Activated CD8-positive, alpha-beta T cell treated with anti-CD3 and anti-CD28 coated beads, Interleukin-2, amount 10 ng/mL, durations not matched to agents 7 days and 5 days (primary cell): ENCODE measurements at regions not wholly inside any gene's neighbourhood (a gene's known extent, or its start where the extent isn't known, plus 50 kb on each side); places are given as distances from the start of the nearest gene placed in this dataset.

Source experiments
- ATAC-seq: fragments of 150-1000 bp; cut with Tn5 transposase; one replicate; pipeline ENCODE4 v1.10.0; 2021; ENCODE audit warnings: moderate library complexity
- CTCF ChIA-PET: fragments of 350-600 bp; sonication (Branson Sonifier 250); formaldehyde crosslinking; loops from one replicate; lab custom pipeline; 2021; ENCODE audit warnings: antibody characterized with exemption; lab: Charles Lee
- POLR2A ChIA-PET: fragments of 350-600 bp; sonication (Branson Sonifier 250); formaldehyde crosslinking; loops from one replicate; lab custom pipeline; 2021; ENCODE audit warnings: antibody characterized with exemption; lab: Charles Lee
- DNase-seq: peaks from one replicate; pipeline ENCODE4 v3.0.0-alpha.2; 2020
- H3K27ac Mint-ChIP-seq: one replicate; pipeline ENCODE4 v1.8.0; 2021; ENCODE audit warnings: mild to moderate bottlenecking, mixed read lengths
- H3K27me3 Mint-ChIP-seq: one replicate; pipeline ENCODE4 v1.8.0; 2021; ENCODE audit warnings: low read depth, mixed read lengths
- H3K36me3 Mint-ChIP-seq: one replicate; pipeline ENCODE4 v1.8.0; 2021; ENCODE audit warnings: low read depth, mixed read lengths
- H3K4me1 Mint-ChIP-seq: one replicate; pipeline ENCODE4 v1.8.0; 2021; ENCODE audit warnings: low read depth, mixed read lengths
- H3K4me3 Mint-ChIP-seq: one replicate; pipeline ENCODE4 v1.8.0; 2021; ENCODE audit warnings: mild to moderate bottlenecking, mixed read lengths
- H3K9me3 Mint-ChIP-seq: one replicate; pipeline ENCODE4 v1.8.0; 2022; ENCODE audit warnings: mixed read lengths; ENCODE audit not compliant: insufficient read depth

GRCh38 chr2:205913668-205914067 is 172.3 kb downstream of the INO80D start:
- CTCF ChIA-PET, result no interaction called here

GRCh38 chr2:205911306-205911705 is 174.7 kb downstream of the INO80D start:
- no peaks in the 10 kb centered on the region for H3K9me3 Mint-ChIP-seq

More at GRCh38 chr2:205913668-205914067, 172.3 kb downstream of the INO80D start:
- H3K4me3 Mint-ChIP-seq, result no peak overlapping the region
- no peaks in the 10 kb centered on the region for H3K4me1 Mint-ChIP-seq
- ATAC-seq (no peak), DNase-seq (no peak)
- no peaks in the 10 kb centered on the region for H3K36me3 Mint-ChIP-seq
- no peak overlapping the region for H3K27ac Mint-ChIP-seq
- peaks cover 24% of the 10 kb centered on the region for H3K27me3 Mint-ChIP-seq
- H3K9me3 Mint-ChIP-seq, result no peaks in the 10 kb centered on the region
- POLR2A ChIA-PET, result no interaction called here

GRCh38 chr2:205909184-205909572 is 176.8 kb downstream of the INO80D start:
- no peaks in the 10 kb centered on the region for H3K4me1 Mint-ChIP-seq

More at GRCh38 chr2:205911306-205911705, 174.7 kb downstream of the INO80D start:
- Mint-ChIP-seq H3K4me3 (no peak overlapping the region), H3K36me3 (no peaks in the 10 kb centered on the region), H3K27ac (no peak overlapping the region), H3K4me1 (no peaks in the 10 kb centered on the region), H3K27me3 (peaks cover 20% of the 10 kb centered on the region)
- no peak for ATAC-seq
- DNase-seq, result no peak
- ChIA-PET POLR2A (no interaction called here), CTCF (interaction anchor here (1.4 kb wide), 1 partner anchor 15 kb away, joined by 4 read pairs; no protein-coding TSS in a partner anchor)

GRCh38 chr2:205908212-205909183 is 177.5 kb downstream of the INO80D start:
- H3K27ac Mint-ChIP-seq, result no peak overlapping the region
- no peak overlapping the region for H3K4me3 Mint-ChIP-seq
- CTCF ChIA-PET, result interaction anchor here (1.6 kb wide), 1 partner anchor 18 kb away, joined by 5 read pairs; no protein-coding TSS in a partner anchor

More at GRCh38 chr2:205909184-205909572, 176.8 kb downstream of the INO80D start:
- no peak for ATAC-seq
- Mint-ChIP-seq H3K27ac (no peak overlapping the region), H3K36me3 (no peaks in the 10 kb centered on the region), H3K4me3 (no peak overlapping the region), H3K9me3 (no peaks in the 10 kb centered on the region), H3K27me3 (peaks cover 13% of the 10 kb centered on the region)
- POLR2A ChIA-PET, result no interaction called here
- CTCF ChIA-PET, result interaction anchor here (1.6 kb wide), 1 partner anchor 17 kb away, joined by 5 read pairs; no protein-coding TSS in a partner anchor
- no peak for DNase-seq

GRCh38 chr2:205906419-205906818 is 179.6 kb downstream of the INO80D start:
- DNase-seq, result no peak
- no peaks in the 10 kb centered on the region for H3K36me3 Mint-ChIP-seq
- H3K4me1 Mint-ChIP-seq, result no peaks in the 10 kb centered on the region
- H3K9me3 Mint-ChIP-seq, result no peaks in the 10 kb centered on the region
- POLR2A ChIA-PET, result no interaction called here
- H3K27me3 Mint-ChIP-seq, result peaks cover 4% of the 10 kb centered on the region
- no peak overlapping the region for H3K4me3 Mint-ChIP-seq
- CTCF ChIA-PET, result interaction anchor here (1.9 kb wide), 1 partner anchor 20 kb away, joined by 7 read pairs; no protein-coding TSS in a partner anchor
- H3K27ac Mint-ChIP-seq, result no peak overlapping the region
- ATAC-seq, result no peak

More at GRCh38 chr2:205908212-205909183, 177.5 kb downstream of the INO80D start:
- DNase-seq (no peak), ATAC-seq (no peak)
- H3K9me3 Mint-ChIP-seq, result no peaks in the 10 kb centered on the region
- no peaks in the 10 kb centered on the region for H3K36me3 Mint-ChIP-seq
- POLR2A ChIA-PET, result no interaction called here
- peaks cover 10% of the 10 kb centered on the region for H3K27me3 Mint-ChIP-seq
- no peaks in the 10 kb centered on the region for H3K4me1 Mint-ChIP-seq

GRCh38 chr2:205905576-205905975 is 180.4 kb downstream of the INO80D start:
- ATAC-seq (no peak), DNase-seq (no peak)
- H3K9me3 Mint-ChIP-seq, result no peaks in the 10 kb centered on the region
- H3K27ac Mint-ChIP-seq, result no peak overlapping the region
- H3K27me3 Mint-ChIP-seq, result peaks cover 2% of the 10 kb centered on the region
- ChIA-PET CTCF (interaction anchor here (1.9 kb wide), 1 partner anchor 21 kb away, joined by 7 read pairs; no protein-coding TSS in a partner anchor), POLR2A (no interaction called here)
- no peak overlapping the region for H3K4me3 Mint-ChIP-seq
- no peaks in the 10 kb centered on the region for H3K36me3 Mint-ChIP-seq
- H3K4me1 Mint-ChIP-seq, result no peaks in the 10 kb centered on the region

GRCh38 chr2:205904873-205905272 is 181.1 kb downstream of the INO80D start:
- peaks cover 2% of the 10 kb centered on the region for H3K27me3 Mint-ChIP-seq
- no peaks in the 10 kb centered on the region for H3K4me1 Mint-ChIP-seq
- no peak overlapping the region for H3K4me3 Mint-ChIP-seq
- no peaks in the 10 kb centered on the region for H3K36me3 Mint-ChIP-seq
- ATAC-seq (no peak), DNase-seq (no peak)
- no peak overlapping the region for H3K27ac Mint-ChIP-seq
- ChIA-PET CTCF (interaction anchor here (1.9 kb wide), 1 partner anchor 21 kb away, joined by 7 read pairs; no protein-coding TSS in a partner anchor), POLR2A (no interaction called here)
- no peaks in the 10 kb centered on the region for H3K9me3 Mint-ChIP-seq

GRCh38 chr2:205903549-205904129 is 182.3 kb downstream of the INO80D start:
- H3K4me3 Mint-ChIP-seq, result no peak overlapping the region
- CTCF ChIA-PET, result no interaction called here
- no peaks in the 10 kb centered on the region for H3K4me1 Mint-ChIP-seq
- no peaks in the 10 kb centered on the region for H3K9me3 Mint-ChIP-seq
- H3K27ac Mint-ChIP-seq, result no peak overlapping the region
- POLR2A ChIA-PET, result no interaction called here
- no peaks in the 10 kb centered on the region for H3K36me3 Mint-ChIP-seq
- DNase-seq, result peak; percentile 25
- ATAC-seq, result peak; percentile 49
- peaks cover 2% of the 10 kb centered on the region for H3K27me3 Mint-ChIP-seq

- Mint-ChIP-seq H3K4me3 (no peak overlapping the region), H3K9me3 (no peaks in the 10 kb centered on the region), H3K27ac (no peak overlapping the region), H3K4me1 (no peaks in the 10 kb centered on the region), H3K36me3 (no peaks in the 10 kb centered on the region), H3K27me3 (peaks cover 2% of the 10 kb centered on the region)
- ChIA-PET CTCF (interaction anchor here (1.9 kb wide), 1 partner anchor 23 kb away, joined by 5 read pairs; no protein-coding TSS in a partner anchor), POLR2A (no interaction called here)
- DNase-seq, result no peak
- ATAC-seq, result no peak
Measured at GRCh38 chr2:205902900-205903237, 183.1 kb downstream of the INO80D start.

GRCh38 chr2:205902041-205902899 is 183.7 kb downstream of the INO80D start:
- Mint-ChIP-seq H3K4me3 (no peak overlapping the region), H3K27me3 (peaks cover 2% of the 10 kb centered on the region), H3K27ac (no peak overlapping the region), H3K9me3 (no peaks in the 10 kb centered on the region), H3K36me3 (no peaks in the 10 kb centered on the region), H3K4me1 (no peaks in the 10 kb centered on the region)
- DNase-seq, result no peak
- ATAC-seq, result no peak
- ChIA-PET POLR2A (no interaction called here), CTCF (interaction anchor here (1.9 kb wide), 1 partner anchor 24 kb away, joined by 5 read pairs; no protein-coding TSS in a partner anchor)

- Mint-ChIP-seq H3K36me3 (no peaks in the 10 kb centered on the region), H3K9me3 (no peaks in the 10 kb centered on the region), H3K4me3 (no peak overlapping the region), H3K27ac (no peak overlapping the region), H3K27me3 (peaks cover 2% of the 10 kb centered on the region), H3K4me1 (no peaks in the 10 kb centered on the region)
- ChIA-PET POLR2A (no interaction called here), CTCF (interaction anchor here (1.9 kb wide), 1 partner anchor 25 kb away, joined by 5 read pairs; no protein-coding TSS in a partner anchor)
- DNase-seq (no peak), ATAC-seq (no peak)
Measured at GRCh38 chr2:205901491-205901890, 184.5 kb downstream of the INO80D start.
